TTC549 (cell line): ENCODE measurements at regions not wholly inside any gene's neighbourhood (a gene's known extent, or its start where the extent isn't known, plus 50 kb on each side); places are given as distances from the start of the nearest gene placed in this dataset.
"Not testable (repeated sequence)": the region's sequence is repeated elsewhere in the genome, so short reads cannot be mapped to it uniquely, and the experiment has no call there.

Experiments
- FAIRE-seq: peaks from 2 replicates; lab custom pipeline; 2012; peaks lifted over from hg19 to GRCh38; lab: Jason Lieb, UNC

GRCh38 chr12:67082221-67082620 is 186.9 kb upstream of the CAND1 start:
- FAIRE-seq = no peak

GRCh38 chr12:67085699-67086098 is 183.5 kb upstream of the CAND1 start:
- FAIRE-seq = no peak

- no peak for FAIRE-seq
These were observed 183.0 kb upstream of the CAND1 start for GRCh38 chr12:67086116-67086515.

- no peak for FAIRE-seq
These were observed 180.6 kb upstream of the CAND1 start for GRCh38 chr12:67088401-67089118.

- no peak for FAIRE-seq
These were observed 178.0 kb upstream of the CAND1 start for GRCh38 chr12:67091204-67091603.

- FAIRE-seq = no peak
These were observed 177.5 kb upstream of the CAND1 start for GRCh38 chr12:67091678-67092077.

- FAIRE-seq = not testable (repeated sequence)
These were observed 176.2 kb upstream of the CAND1 start for GRCh38 chr12:67092934-67093333.

GRCh38 chr12:67096533-67097318 is 172.4 kb upstream of the CAND1 start:
- no peak for FAIRE-seq

- no peak for FAIRE-seq
These were observed 169.3 kb upstream of the CAND1 start for GRCh38 chr12:67099858-67100257.

GRCh38 chr12:67103521-67103920 is 165.6 kb upstream of the CAND1 start:
- no peak for FAIRE-seq

- no peak for FAIRE-seq
These were observed 161.9 kb upstream of the CAND1 start for GRCh38 chr12:67107235-67107634.

- no peak for FAIRE-seq
These were observed 161.3 kb upstream of the CAND1 start for GRCh38 chr12:67107751-67108269.

- not testable (repeated sequence) for FAIRE-seq
These were observed 158.8 kb upstream of the CAND1 start for GRCh38 chr12:67110345-67110744.

GRCh38 chr12:67111182-67111581 is 158.0 kb upstream of the CAND1 start:
- no peak for FAIRE-seq

GRCh38 chr12:67112586-67112985 is 156.6 kb upstream of the CAND1 start:
- FAIRE-seq = no peak

GRCh38 chr12:67116134-67116533 is 153.0 kb upstream of the CAND1 start:
- no peak for FAIRE-seq

- no peak for FAIRE-seq
These were observed 146.6 kb upstream of the CAND1 start for GRCh38 chr12:67122584-67122983.

GRCh38 chr12:67137256-67137655 is 131.9 kb upstream of the CAND1 start:
- no peak for FAIRE-seq

- FAIRE-seq = no peak
These were observed 127.7 kb upstream of the CAND1 start for GRCh38 chr12:67141296-67142018.

- FAIRE-seq = no peak
These were observed 123.5 kb upstream of the CAND1 start for GRCh38 chr12:67145692-67146091.

- FAIRE-seq = no peak
These were observed 122.1 kb upstream of the CAND1 start for GRCh38 chr12:67147030-67147429.

- no peak for FAIRE-seq
These were observed 121.7 kb upstream of the CAND1 start for GRCh38 chr12:67147447-67147846.

- FAIRE-seq = no peak
These were observed 120.9 kb upstream of the CAND1 start for GRCh38 chr12:67148265-67148664.
